GM13977 (cell line): ENCODE measurements at regions not wholly inside any gene's neighbourhood (a gene's known extent, or its start where the extent isn't known, plus 50 kb on each side); places are given as distances from the start of the nearest gene placed in this dataset.

Experiments used
- DNase-seq: peaks from one replicate; pipeline ENCODE4 v3.0.0; 2012; ENCODE audit warnings: low spot score
- CTCF ChIP-seq: IDR thresholded peaks from 2 replicates; pipeline ENCODE4 v1.5.1; 2012; ENCODE audit warnings: mild to moderate bottlenecking, control low read depth; ENCODE audit not compliant: insufficient read depth; ENCODE audit errors: extremely low read depth, missing control alignments
- in situ Hi-C: fragments of 300-500 bp; cut with MboI; formaldehyde crosslinking; loops from one replicate; pipeline ENCODE4 v1.12.0; 2022; ENCODE audit warnings: low sequenced_read_pairs, low pct_unique_long_range_greater_than_20kb, mixed read lengths, inconsistent platforms; ENCODE audit not compliant: unreplicated experiment

GRCh38 chr5:88557131-88557530 lies 288.5 kb upstream of the TMEM161B start:
- no peak for TF ChIP-seq CTCF
- DNase-seq, result no peak
- in situ Hi-C loops, result no loop called here

- DNase-seq, result no peak
- TF ChIP-seq CTCF, result no peak
- in situ Hi-C loops, result no loop called here
Observed at GRCh38 chr5:88556406-88556805, 287.8 kb upstream of the TMEM161B start.

GRCh38 chr5:88555674-88556073 lies 287.0 kb upstream of the TMEM161B start:
- no peak for TF ChIP-seq CTCF
- in situ Hi-C loops, result no loop called here
- DNase-seq, result no peak

- no peak for TF ChIP-seq CTCF
- in situ Hi-C loops, result no loop called here
- DNase-seq, result no peak
Observed at GRCh38 chr5:88553986-88554385, 285.3 kb upstream of the TMEM161B start.

GRCh38 chr5:88553136-88553875 lies 284.7 kb upstream of the TMEM161B start:
- in situ Hi-C loops, result no loop called here
- TF ChIP-seq CTCF, result no peak
- DNase-seq, result no peak

GRCh38 chr5:88552426-88552825 lies 283.8 kb upstream of the TMEM161B start:
- in situ Hi-C loops, result no loop called here
- TF ChIP-seq CTCF, result no peak

More at GRCh38 chr5:88552426-88552825, 283.8 kb upstream of the TMEM161B start:
- no peak for DNase-seq
